ENCODE measurements at regions not wholly inside any gene's neighbourhood (a gene's known extent, or its start where the extent isn't known, plus 50 kb on each side); places are given as distances from the start of the nearest gene placed in this dataset.
"Not testable (repeated sequence)": the region's sequence is repeated elsewhere in the genome, so short reads cannot be mapped to it uniquely, and the experiment has no call there.

DNA sequence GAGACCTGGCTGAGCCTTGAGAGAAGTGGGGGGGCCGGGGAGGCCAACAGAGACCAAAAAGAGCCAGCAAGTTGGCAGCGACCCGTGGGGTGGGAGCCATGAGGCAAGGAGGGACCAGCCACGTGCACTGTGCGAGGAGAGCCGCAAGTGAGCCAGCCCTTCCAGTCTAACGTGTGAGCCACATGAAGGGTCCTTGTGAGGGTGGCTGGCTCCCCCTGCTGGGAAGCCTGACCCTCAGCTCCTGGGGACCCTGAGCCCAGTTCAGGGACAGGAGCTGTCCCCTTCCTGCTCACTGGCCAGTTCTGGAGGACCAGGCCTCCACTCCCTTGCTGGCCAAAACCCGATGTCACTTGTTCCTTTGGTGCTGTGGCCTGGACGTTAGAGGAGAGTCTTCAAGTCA is 246.6 kb upstream of the TP53TG3 start:
- TF ChIP-seq POLR2A (IDR thresholded peaks at IDR 0.05; ENCODE audit: low read length); GATA1 (IDR thresholded peaks at IDR 0.05; ENCODE audit: low read depth, low read length): not testable (repeated sequence)
